ENCODE measurements at regions not wholly inside any gene's neighbourhood (a gene's known extent, or its start where the extent isn't known, plus 50 kb on each side); places are given as distances from the start of the nearest gene placed in this dataset.

DNA sequence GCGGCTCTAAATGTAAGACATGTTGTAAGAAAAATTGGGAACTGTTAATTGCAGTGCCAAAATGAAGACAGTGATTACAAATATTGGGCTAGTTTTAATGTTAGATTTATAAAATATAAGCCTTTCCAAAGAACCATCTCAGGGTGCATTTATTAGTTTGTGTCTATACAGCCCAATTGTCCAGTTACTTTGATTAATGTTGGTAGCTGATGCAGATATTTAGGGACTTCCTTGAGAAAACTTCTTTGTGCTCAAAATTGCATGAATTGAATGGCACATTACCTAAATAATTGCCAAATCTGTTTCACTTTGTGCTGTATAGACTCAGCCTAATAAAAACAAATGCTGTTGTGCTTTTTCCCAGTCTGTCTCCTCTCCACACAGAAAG, 83.7 kb downstream of the DAD1 start:
- H3K27me3 Mint-ChIP-seq: no peaks in the 10 kb centered on the region
- Histone ChIP-seq H3K36me3 (replicated peaks in 1 of 2; ENCODE audit: control extremely low read depth in 1 of 2, control insufficient read depth in 1 of 2, extremely low read depth in 1 of 2, insufficient read depth in 2 of 2, low read length in 1 of 2) (no peaks in the 10 kb centered on the region), H3K9me3 (ENCODE audit: control extremely low read depth in 1 of 3, control insufficient read depth in 2 of 3, insufficient read depth in 1 of 3, low read length in 2 of 3) (no peaks in the 10 kb centered on the region), H3K4me1 (ENCODE audit: control insufficient read depth in 2 of 2, insufficient read depth in 2 of 2, low read length in 2 of 2) (peaks cover 42 to 58% of the 10 kb centered on the region in 2 donors), H4K20me1 (ENCODE audit: control insufficient read depth, insufficient read depth, low read length, poor library complexity, severe bottlenecking) (no peaks in the 10 kb centered on the region), H3K4me2 (replicated peaks; ENCODE audit: low read depth, low read length, poor library complexity, severe bottlenecking) (peak overlapping the region; percentile 27), H3K79me2 (ENCODE audit: control insufficient read depth, insufficient read depth, low read length) (no peaks in the 10 kb centered on the region), H3K4me3 (ENCODE audit: control extremely low read depth in 1 of 5, extremely low read depth in 1 of 5, insufficient read depth in 1 of 5, low read depth in 2 of 5, low read length in 4 of 5) (no peak overlapping the region), H3K27me3 (replicated peaks in 1 of 4; ENCODE audit: control extremely low read depth in 1 of 4, control insufficient read depth in 3 of 4, insufficient read depth in 4 of 4, low read length in 3 of 4) (no peaks in the 10 kb centered on the region), H3K9ac (ENCODE audit: low read length) (peak overlapping the region; percentile 4), H3K27ac (ENCODE audit: low read length in 2 of 2) (peak overlapping the region; percentile 26 to 52), H2AFZ (ENCODE audit: insufficient read depth, low read depth, low read length, poor library complexity, severe bottlenecking) (peak overlapping the region; percentile 24)
- no peak for TF ChIP-seq EZH2 (IDR thresholded peaks at IDR 0.05; ENCODE audit: borderline replicate concordance, insufficient read depth, low read depth, low read length, poor library complexity, severe bottlenecking)
- TF ChIP-seq, protein P1, sequence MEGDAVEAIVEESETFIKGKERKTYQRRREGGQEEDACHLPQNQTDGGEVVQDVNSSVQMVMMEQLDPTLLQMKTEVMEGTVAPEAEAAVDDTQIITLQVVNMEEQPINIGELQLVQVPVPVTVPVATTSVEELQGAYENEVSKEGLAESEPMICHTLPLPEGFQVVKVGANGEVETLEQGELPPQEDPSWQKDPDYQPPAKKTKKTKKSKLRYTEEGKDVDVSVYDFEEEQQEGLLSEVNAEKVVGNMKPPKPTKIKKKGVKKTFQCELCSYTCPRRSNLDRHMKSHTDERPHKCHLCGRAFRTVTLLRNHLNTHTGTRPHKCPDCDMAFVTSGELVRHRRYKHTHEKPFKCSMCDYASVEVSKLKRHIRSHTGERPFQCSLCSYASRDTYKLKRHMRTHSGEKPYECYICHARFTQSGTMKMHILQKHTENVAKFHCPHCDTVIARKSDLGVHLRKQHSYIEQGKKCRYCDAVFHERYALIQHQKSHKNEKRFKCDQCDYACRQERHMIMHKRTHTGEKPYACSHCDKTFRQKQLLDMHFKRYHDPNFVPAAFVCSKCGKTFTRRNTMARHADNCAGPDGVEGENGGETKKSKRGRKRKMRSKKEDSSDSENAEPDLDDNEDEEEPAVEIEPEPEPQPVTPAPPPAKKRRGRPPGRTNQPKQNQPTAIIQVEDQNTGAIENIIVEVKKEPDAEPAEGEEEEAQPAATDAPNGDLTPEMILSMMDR (IDR thresholded peaks at IDR 0.05): no peak
- WGBS (ENCODE audit: insufficient coverage): no CpG with 5 or more reads among the region's 1 CpG
- peak overlapping the region; percentile 97 for H3K27ac Mint-ChIP-seq
- DNase-seq (no peak), ATAC-seq (ENCODE audit: low read depth) (no peak)
- intact Hi-C loops (cut with micrococcal nuclease): loop anchor here (5.0 kb wide), 1 partner anchor 37 kb away; no protein-coding TSS in a partner anchor
- H3K4me3 Mint-ChIP-seq: peak overlapping the region; percentile 74
- H3K4me1 Mint-ChIP-seq: peaks cover 73% of the 10 kb centered on the region
- CTCF ChIA-PET: interaction anchor here (0.6 to 2.1 kb wide), 8 partner anchors 17 to 566 kb away, joined by 3 to 8 read pairs (median 4); no protein-coding TSS in a partner anchor
- POLR2A ChIA-PET: interaction anchor here (0.5 to 1.2 kb wide), 2 partner anchors 9 to 12 kb away, joined by 3 to 5 read pairs; no protein-coding TSS in a partner anchor
- H3K9me3 Mint-ChIP-seq (ENCODE audit: insufficient read depth): no peaks in the 10 kb centered on the region

DNA sequence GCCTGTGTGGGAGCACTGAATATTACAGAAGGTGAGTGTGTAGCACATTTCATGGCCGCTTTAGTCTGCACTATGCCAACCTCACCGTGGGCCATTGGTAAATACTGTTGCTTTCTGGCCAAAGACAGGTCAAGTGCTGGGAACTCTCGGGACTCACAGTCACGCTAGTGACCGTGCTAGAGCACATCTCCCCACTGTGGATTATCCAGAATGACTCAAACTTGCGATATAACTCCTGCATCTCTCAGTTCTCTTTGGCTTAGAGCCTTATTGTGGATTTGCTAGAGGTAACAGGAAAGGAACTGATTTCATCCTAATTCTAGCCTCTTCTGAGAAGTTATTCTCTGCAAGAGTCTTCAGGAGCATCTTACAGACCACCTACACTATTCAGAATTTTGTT, 86.5 kb downstream of the DAD1 start:
- no peak overlapping the region for H3K9ac ChIP-seq (ENCODE audit: low read length)
- H3K27ac Mint-ChIP-seq: peak overlapping the region; percentile 71
- POLR2A ChIA-PET: no interaction called here
- TF ChIP-seq, protein P1 (IDR thresholded peaks at IDR 0.05): no peak
- TF ChIP-seq EZH2 (IDR thresholded peaks at IDR 0.05; ENCODE audit: borderline replicate concordance, insufficient read depth, low read depth, low read length, poor library complexity, severe bottlenecking): no peak
- H3K4me1 Mint-ChIP-seq: peaks cover 57% of the 10 kb centered on the region
- H3K27me3 ChIP-seq (replicated peaks in 1 of 4; ENCODE audit: control extremely low read depth in 1 of 4, control insufficient read depth in 3 of 4, insufficient read depth in 4 of 4, low read length in 3 of 4): no peaks in the 10 kb centered on the region
- H3K9me3 ChIP-seq (ENCODE audit: control extremely low read depth in 1 of 3, control insufficient read depth in 2 of 3, insufficient read depth in 1 of 3, low read length in 2 of 3): no peaks in the 10 kb centered on the region
- no peaks in the 10 kb centered on the region for H3K36me3 ChIP-seq (replicated peaks in 1 of 2; ENCODE audit: control extremely low read depth in 1 of 2, control insufficient read depth in 1 of 2, extremely low read depth in 1 of 2, insufficient read depth in 2 of 2, low read length in 1 of 2)
- H3K4me3 Mint-ChIP-seq: no peak overlapping the region
- intact Hi-C loops (cut with micrococcal nuclease): no loop called here
- no peaks in the 10 kb centered on the region for H3K79me2 ChIP-seq (ENCODE audit: control insufficient read depth, insufficient read depth, low read length)
- H3K4me3 ChIP-seq (ENCODE audit: control extremely low read depth in 1 of 5, extremely low read depth in 1 of 5, insufficient read depth in 1 of 5, low read depth in 2 of 5, low read length in 4 of 5): no peak overlapping the region
- DNase-seq: no peak
- H3K4me2 ChIP-seq (replicated peaks; ENCODE audit: low read depth, low read length, poor library complexity, severe bottlenecking): no peak overlapping the region
- H3K27me3 Mint-ChIP-seq: no peaks in the 10 kb centered on the region
- ATAC-seq (ENCODE audit: low read depth): no peak
- H4K20me1 ChIP-seq (ENCODE audit: control insufficient read depth, insufficient read depth, low read length, poor library complexity, severe bottlenecking): no peaks in the 10 kb centered on the region
- peaks cover 20 to 34% of the 10 kb centered on the region in 2 donors for H3K4me1 ChIP-seq (ENCODE audit: control insufficient read depth in 2 of 2, insufficient read depth in 2 of 2, low read length in 2 of 2)
- CTCF ChIA-PET: interaction anchor here (0.8 to 3.7 kb wide), 2 partner anchors 53 to 68 kb away, joined by 3 to 13 read pairs; no protein-coding TSS in a partner anchor
- no peaks in the 10 kb centered on the region for H3K9me3 Mint-ChIP-seq (ENCODE audit: insufficient read depth)
- no peak overlapping the region for H3K27ac ChIP-seq (ENCODE audit: low read length in 2 of 2)
- 81% methylated on average over 5 of the region's 6 CpGs for WGBS (ENCODE audit: insufficient coverage)
- H2AFZ ChIP-seq (ENCODE audit: insufficient read depth, low read depth, low read length, poor library complexity, severe bottlenecking): no peak overlapping the region
